ENCODE measurements at regions not wholly inside any gene's neighbourhood (a gene's known extent, or its start where the extent isn't known, plus 50 kb on each side); places are given as distances from the start of the nearest gene placed in this dataset.

DNA sequence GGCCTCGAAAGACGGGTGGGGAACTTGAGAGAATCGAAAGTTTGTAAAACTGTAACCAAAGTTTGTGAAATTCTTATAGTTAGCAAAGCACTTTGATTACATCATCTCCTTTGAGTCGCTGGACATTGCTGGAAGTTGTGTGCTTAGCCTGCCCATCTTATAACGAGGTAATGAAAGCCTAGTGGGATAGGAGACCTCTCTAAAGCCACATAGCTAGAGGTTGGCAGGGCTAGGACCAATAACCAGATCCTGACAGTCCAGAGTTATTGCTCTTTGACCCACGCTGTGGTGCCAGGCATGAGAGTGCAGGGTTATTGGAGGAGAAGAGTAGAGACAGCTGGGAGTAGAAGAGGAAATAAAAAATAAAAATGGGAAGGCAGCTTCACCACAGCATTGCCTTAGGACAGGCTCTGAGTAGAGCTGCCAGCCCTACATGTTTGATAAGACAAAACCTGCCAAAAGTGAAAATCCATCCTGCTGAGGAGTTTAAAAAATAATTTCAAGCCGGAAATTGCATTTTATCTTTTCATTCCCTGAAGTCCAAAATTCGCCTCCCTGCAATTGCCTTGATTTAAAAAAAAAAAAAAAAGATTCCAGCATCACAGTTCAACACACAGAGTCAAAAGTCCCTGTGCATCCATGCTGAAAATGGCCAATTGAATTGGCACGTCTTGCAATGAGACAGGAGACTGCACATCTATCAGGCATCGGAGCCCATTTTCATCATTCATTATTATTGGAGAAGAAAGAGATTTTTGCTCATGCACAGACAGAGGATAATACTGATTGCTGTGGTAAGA, 225.5 kb upstream of the POU2AF2 start:
- DNase-seq (ENCODE audit: low spot score in 2 of 2) (no peak), ATAC-seq (no peak)
- no peaks in the 10 kb centered on the region for H3K36me3 Mint-ChIP-seq

DNA sequence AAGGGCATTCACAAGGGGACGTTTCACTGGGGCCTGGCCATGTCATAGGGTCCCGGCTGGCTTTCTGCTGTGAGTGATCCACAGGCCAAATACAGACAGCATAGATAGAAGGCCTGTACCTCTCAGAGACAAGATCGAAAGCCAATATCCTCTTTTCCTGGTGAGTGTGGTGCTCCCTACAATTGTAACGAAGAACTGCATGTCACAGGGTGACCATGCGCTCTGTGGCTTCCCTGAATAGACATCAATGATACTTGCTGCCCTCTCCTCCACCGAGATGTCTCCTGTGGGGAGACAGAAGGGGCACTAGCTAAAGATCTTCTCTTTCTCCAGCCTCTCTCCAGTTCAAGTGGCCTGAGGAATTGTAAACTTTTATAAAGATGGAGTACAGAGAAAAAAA, 226.1 kb upstream of the POU2AF2 start:
- H3K36me3 Mint-ChIP-seq, result no peaks in the 10 kb centered on the region
- no peak for DNase-seq (ENCODE audit: low spot score in 2 of 2)
- no peak for ATAC-seq

More for the DNA sequence above, 225.5 kb upstream of the POU2AF2 start:
- Mint-ChIP-seq H3K9me3 (no peaks in the 10 kb centered on the region), H3K27ac (no peak overlapping the region)

DNA sequence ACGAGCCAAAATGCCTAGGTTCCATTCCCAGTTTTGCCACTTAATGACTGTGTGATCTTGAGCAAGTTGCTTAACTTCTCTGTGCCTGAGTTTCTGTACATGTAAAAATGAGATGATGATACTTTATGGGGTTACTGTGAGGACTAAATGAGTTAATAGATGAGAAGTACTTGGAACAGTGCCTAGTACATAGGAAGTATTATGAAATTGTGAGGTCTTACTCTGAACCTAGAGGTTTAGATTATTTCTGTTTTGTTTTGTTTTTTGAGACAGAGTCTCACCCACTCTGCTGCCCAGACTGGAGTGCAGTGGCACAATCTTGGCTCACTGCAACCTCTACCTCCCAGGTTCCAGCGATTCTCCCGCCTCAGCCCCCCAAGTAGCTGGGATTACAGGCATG, 227.0 kb upstream of the POU2AF2 start:
- Mint-ChIP-seq H3K27ac (no peak overlapping the region), H3K36me3 (no peaks in the 10 kb centered on the region), H3K9me3 (no peaks in the 10 kb centered on the region)
- no peak for ATAC-seq
- no peak for DNase-seq (ENCODE audit: low spot score in 2 of 2)

More for the DNA sequence above, 226.1 kb upstream of the POU2AF2 start:
- Mint-ChIP-seq H3K27ac (no peak overlapping the region), H3K9me3 (no peaks in the 10 kb centered on the region)

DNA sequence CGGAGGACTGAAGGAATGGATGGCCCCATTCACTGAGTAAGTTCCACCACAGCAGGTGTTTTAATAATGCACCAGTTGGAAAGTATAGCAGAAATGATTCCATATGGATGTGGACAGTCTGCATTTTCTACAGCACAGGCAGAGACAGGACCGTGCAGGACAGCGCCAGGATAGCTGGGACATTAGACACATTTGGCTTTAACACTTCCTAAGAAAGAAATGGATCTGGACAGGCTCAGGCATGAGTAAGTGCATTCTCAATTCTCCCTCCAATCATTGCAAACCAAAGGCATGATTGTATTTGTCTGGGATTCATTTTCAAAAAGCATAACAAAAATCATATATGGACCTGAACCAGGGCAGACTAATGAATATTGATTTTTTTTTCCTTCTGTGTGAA, 233.0 kb upstream of the POU2AF2 start:
- no peak for DNase-seq (ENCODE audit: low spot score in 2 of 2)
- no peak for ATAC-seq
- Mint-ChIP-seq H3K9me3 (no peaks in the 10 kb centered on the region), H3K27ac (no peak overlapping the region), H3K36me3 (no peaks in the 10 kb centered on the region)

DNA sequence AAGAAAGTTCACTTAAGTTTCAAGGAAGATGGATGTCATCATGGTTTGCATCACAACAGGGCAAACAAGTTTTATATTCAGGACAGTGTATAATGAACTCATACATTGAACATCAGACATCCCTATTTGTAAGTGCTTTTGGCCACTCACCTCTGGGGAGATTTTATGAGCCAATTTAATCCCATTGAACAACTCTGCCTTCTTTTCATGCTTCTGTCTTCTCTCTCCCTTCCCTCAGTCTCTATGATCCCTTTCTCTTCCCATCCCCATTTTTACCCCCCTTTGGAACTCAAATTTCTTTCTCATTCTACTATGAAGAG, 234.3 kb upstream of the POU2AF2 start:
- no peaks in the 10 kb centered on the region for H3K9me3 Mint-ChIP-seq
- no peak for ATAC-seq
- peak overlapping the region in 1 of 2 donors; percentile 6 for H3K27ac Mint-ChIP-seq

DNA sequence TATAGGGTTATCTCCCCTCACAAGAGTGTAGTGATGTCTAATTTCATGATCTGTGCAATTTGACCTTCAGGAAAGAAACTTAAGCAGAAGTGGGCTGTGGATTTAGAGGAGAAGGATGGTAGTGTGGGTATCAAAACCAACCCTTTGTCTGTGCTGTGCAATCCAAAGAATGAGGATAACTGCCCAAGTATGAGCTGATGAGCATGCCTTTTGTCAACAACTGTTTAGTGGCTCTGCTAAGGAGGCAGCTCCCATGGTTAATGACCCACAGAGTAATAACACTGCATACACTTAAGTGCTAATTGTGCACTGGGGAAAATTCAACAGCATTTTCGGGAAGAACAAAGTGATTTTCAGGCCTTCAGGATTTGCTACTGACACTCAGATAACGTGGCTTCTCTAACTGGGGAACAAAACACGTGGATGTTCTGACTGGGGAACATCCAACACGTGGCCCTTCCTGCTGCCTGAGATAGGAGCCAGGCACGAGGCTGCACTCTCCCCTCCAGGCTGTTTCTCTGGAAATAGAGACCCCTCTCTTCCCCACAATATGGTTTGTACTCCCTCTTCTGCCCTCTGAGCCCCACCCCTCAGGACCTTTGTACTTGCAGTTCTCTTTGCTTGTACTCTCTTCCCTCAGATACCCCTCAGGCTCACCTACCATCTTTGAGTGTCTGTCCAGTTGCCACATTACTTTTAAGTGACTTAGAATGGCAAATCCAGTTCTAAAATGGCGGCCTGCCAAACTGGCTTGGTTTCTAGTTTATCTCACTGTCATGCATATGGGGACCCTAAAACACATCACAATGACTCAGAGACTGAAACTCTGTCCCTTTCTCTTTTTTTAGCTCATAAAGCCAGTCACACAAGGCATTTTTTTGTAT, 234.9 kb upstream of the POU2AF2 start:
- no peak for ATAC-seq
- Mint-ChIP-seq H3K9me3 (no peaks in the 10 kb centered on the region), H3K36me3 (no peaks in the 10 kb centered on the region), H3K27ac (no peak overlapping the region)
- no peak for DNase-seq (ENCODE audit: low spot score in 2 of 2)

More for the DNA sequence above, 234.3 kb upstream of the POU2AF2 start:
- no peaks in the 10 kb centered on the region for H3K36me3 Mint-ChIP-seq
- no peak for DNase-seq (ENCODE audit: low spot score in 2 of 2)

DNA sequence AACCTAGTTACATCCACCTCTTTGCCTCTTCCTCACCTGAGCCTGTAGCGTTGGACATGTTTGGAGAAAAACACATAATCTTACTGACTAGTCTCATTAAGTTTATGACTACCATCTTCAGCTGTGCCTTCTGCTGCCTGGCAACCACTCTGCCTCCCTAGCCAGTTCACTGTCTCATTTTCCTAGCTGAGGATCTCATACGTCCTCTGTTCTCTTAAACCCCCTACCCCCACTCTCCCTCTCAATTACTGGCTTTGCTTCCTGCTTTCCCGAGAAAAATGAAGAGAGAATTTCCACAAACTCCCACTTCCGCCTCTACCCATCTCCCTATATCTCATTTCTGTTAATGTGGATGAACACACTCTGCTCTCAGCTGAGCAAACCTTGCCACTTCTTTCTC, 239.3 kb upstream of the POU2AF2 start:
- ATAC-seq, result no peak
- H3K36me3 Mint-ChIP-seq, result no peaks in the 10 kb centered on the region
- no peak overlapping the region for H3K27ac Mint-ChIP-seq
- DNase-seq (ENCODE audit: low spot score in 2 of 2), result no peak
- H3K9me3 Mint-ChIP-seq, result no peaks in the 10 kb centered on the region

DNA sequence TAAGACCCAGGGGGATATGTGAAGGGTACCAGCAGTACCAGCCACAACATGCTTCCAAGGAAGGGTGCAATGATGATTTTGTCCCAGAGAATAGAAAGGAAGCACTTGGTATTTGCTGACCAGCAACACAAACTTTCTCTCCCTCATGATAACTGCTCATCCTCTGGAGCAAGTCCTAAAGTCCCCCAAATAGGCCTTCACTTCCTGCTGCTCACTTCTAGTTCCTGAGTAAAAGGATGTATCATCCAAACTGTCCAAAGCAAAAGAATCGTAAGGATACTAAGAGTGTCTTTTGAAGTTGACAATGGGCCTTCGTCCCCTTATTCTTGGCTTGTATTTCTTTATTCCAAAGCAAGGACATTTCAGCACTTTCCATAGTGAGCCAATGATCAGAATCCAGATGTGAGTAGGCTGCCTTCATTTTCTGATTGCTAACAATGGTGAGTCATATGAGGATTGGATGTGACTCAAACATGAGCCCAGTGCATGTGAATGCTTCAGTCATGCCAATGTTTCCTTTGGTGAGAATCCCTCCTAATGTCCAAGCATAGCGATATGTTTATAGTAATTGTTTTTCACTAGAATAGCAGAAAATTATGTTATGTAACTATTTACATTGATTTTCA, 243.4 kb upstream of the POU2AF2 start:
- ATAC-seq, result peak; percentile 44 to 69
- H3K36me3 Mint-ChIP-seq, result no peaks in the 10 kb centered on the region

DNA sequence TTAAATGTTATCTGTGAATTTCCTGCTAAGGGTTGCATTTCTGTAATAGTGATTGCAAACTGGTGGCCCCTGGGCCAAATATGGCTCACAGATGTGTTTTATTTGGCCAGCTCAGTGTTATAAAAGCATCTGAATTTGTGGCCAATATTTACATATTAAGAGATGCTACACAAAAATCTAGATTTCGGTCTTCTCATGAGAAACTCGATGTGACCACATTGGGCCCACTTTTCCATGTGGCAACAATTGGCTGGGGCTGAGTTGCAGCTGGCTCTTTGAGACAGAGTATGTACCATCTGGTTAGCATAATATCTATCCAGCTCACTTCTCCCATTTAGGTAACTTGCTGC, 244.5 kb upstream of the POU2AF2 start:
- DNase-seq (ENCODE audit: low spot score in 2 of 2) (no peak), ATAC-seq (no peak)
- no peak overlapping the region for H3K27ac Mint-ChIP-seq
- no peaks in the 10 kb centered on the region for H3K9me3 Mint-ChIP-seq
- H3K36me3 Mint-ChIP-seq, result no peaks in the 10 kb centered on the region

More for the DNA sequence above, 243.4 kb upstream of the POU2AF2 start:
- no peaks in the 10 kb centered on the region for H3K9me3 Mint-ChIP-seq
- DNase-seq (ENCODE audit: low spot score in 2 of 2), result no peak
- H3K27ac Mint-ChIP-seq, result no peak overlapping the region

DNA sequence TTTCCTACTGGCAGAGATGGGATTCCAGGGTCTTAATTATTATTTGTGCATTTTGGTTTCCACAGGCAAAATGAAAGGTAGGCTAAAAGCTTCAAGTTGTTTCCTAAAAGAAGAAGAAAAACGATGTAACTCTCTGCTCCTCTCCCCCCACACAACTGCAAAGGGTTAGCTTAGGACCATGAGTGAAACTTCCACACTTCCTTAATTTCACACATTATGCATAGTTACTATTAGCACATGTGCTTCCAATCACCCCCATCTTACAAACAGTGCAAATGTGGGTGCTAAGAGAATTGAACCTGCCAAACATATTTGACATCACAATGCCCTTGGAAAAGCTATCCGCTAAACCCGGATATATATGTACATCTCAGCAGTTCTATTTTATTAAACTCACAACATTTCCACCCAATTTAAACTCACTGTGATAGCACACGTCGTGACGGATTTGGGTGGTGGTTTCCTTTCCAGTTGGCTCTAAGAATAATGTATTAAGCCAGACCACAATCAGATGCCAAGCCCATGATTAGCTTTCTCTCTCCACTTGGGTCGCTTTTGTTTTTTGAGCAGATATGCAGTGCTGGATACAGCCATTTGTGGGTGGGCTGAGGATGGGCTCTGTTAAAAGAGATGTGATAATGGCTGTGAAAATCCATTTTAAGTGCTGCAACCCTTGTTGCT, 245.0 kb upstream of the POU2AF2 start:
- Mint-ChIP-seq H3K27ac (no peak overlapping the region), H3K36me3 (no peaks in the 10 kb centered on the region), H3K9me3 (no peaks in the 10 kb centered on the region)
- ATAC-seq, result no peak
- no peak for DNase-seq (ENCODE audit: low spot score in 2 of 2)

DNA sequence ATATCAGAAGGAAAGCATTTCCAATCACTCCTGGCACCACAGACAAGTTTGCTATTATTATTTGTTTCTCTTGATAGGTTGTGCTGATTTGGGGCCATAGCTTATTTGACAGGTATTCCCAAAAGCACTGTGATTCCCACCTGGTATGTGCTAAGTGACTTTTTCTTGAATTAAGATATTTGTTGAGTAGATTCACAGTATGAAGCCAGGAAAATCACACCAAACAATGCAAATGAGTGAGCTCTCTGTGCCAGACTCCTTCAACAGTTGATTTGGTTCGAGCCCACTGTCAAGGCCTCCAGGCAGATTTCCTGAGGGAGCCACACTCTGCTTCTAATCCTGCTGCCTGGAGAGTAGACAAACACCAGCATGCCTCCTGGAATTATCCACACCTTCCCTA, 253.0 kb upstream of the POU2AF2 start:
- DNase-seq (ENCODE audit: low spot score in 2 of 2) (no peak), ATAC-seq (no peak)
- no peak overlapping the region for H3K27ac Mint-ChIP-seq
- no peaks in the 10 kb centered on the region for H3K36me3 Mint-ChIP-seq
- H3K9me3 Mint-ChIP-seq, result no peaks in the 10 kb centered on the region

DNA sequence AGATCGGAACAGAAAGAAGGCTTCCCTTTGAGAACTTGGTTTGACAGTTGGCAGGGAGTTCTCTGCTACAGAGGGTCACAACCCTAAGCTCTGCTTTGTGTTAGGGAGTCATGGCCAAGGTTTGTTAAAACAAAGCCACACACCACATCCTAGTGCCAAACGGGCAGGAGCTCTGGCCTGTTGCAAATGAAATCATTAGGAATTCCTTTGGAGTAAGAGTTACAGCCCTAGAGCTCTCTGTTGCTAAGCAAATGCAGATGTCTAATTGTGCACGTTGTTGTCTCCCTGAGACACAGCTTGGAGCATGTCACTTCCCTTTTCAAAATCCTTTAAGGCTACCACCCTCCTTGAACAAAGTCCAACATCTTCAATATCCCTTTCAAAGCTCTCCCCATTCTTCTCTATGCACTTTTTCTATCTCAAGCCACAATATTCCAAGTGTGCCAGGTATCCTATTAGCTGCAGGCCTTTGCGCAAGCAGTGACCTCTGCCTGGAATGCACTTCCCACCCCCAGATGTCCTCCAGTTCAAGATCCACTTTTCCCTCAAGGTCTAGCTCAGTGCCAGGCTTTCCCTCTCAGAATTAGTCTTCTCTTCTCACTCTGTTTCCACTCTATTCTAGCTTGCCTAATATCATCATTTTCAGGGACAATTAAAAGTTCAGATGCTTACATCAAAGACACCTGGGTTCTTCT, 253.7 kb upstream of the POU2AF2 start:
- H3K9me3 Mint-ChIP-seq, result no peaks in the 10 kb centered on the region

DNA sequence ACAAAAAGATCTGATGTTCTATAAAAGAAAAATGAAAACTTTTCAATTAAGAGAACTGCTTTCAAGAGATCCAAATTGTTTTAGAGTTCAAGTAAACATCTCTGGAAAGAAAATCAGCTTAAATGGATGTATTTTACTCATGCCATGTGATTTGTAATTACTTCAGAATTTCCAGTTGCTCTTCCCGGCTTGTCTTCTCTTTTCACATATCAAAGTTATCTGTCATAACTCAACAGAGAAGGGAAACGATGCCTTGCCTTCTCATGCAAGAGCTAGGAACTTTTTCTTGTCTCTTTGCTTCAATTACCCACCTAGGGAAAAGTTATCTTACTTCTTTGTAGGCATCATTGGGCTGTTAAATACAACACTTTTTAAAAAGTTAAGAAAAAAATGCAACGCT, 255.2 kb upstream of the POU2AF2 start:
- Mint-ChIP-seq H3K36me3 (no peaks in the 10 kb centered on the region), H3K9me3 (no peaks in the 10 kb centered on the region), H3K27ac (no peak overlapping the region)
- no peak for ATAC-seq
- no peak for DNase-seq (ENCODE audit: low spot score in 2 of 2)

More for the DNA sequence above, 253.7 kb upstream of the POU2AF2 start:
- ATAC-seq, result no peak
- peak overlapping the region in 1 of 2 donors; percentile 70 for H3K27ac Mint-ChIP-seq
- DNase-seq (ENCODE audit: low spot score in 2 of 2), result no peak
- H3K36me3 Mint-ChIP-seq, result no peaks in the 10 kb centered on the region

DNA sequence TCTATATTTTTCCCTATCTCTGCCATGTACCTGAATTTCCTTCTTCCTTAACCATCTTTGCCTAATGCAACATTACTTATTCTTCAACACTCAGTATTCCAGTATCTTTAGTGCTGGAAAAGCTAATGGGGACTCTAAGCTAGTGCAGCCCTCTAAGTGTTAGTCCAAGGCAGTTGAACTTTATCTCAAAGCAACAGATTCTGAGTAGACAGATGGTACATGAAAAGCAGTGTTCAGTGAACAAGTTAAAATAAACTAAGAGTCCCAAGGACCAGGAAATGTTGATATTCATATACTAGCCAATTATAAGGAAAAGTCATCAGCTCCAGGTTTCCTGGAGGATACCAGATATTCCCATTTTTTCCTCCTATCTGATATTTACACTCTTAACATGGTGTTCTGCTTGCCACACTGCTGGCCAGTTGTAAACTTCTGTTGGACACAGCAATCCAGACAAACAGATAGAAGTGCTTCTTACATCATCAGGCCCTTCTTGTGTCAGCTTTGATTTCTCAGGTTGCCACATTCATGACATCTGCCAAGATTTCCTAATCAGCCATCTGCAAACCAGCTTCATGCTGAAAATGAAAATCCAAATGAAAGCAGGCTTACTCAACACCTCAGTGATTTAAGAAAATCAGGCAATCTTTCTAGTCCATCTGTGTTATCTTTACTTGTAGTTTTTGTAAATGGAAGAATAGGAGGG, 255.9 kb upstream of the POU2AF2 start:
- ATAC-seq, result no peak

DNA sequence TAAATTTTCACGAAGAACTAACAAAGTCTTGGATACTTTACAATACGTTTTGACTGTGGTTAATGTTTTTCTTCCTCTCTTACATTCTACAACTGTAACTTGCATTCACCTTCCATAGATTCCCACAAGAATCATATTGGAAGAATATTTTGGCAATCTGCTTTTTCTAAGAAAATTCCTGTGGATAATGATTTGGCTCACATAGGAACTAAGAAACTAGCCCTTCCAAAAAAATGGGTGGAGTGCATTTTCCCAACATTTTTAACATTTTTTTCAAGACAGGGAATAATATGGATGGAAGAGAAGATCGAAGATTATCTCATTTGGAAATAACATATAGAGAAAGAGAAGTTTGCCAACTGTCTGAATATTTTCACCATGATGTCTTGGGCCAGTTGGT, 256.9 kb upstream of the POU2AF2 start:
- Mint-ChIP-seq H3K36me3 (no peaks in the 10 kb centered on the region), H3K27ac (no peak overlapping the region), H3K9me3 (no peaks in the 10 kb centered on the region)
- ATAC-seq (no peak), DNase-seq (ENCODE audit: low spot score in 2 of 2) (no peak)

More for the DNA sequence above, 255.9 kb upstream of the POU2AF2 start:
- Mint-ChIP-seq H3K36me3 (no peaks in the 10 kb centered on the region), H3K27ac (no peak overlapping the region), H3K9me3 (no peaks in the 10 kb centered on the region)
- no peak for DNase-seq (ENCODE audit: low spot score in 2 of 2)

DNA sequence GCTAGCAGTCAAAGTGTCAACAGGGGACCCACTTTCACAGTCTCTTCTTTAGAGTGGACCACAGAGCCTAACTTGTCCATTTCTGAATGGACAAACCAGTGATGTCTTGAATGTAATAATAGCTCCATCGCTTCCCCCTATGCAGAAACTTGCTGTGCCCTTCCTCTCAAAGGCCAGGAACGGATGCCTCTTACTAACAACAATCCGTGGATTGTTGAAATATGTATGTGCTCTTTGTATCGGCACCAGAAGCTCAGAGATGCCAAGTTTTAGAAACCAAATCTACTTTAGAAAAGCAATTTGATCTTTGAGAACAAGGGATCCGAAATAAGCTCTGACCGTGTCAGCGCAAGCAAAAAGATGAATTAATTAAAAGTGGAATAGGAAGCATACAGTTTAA, 259.5 kb upstream of the POU2AF2 start:
- Mint-ChIP-seq H3K9me3 (no peaks in the 10 kb centered on the region), H3K27ac (no peak overlapping the region), H3K36me3 (no peaks in the 10 kb centered on the region)
- DNase-seq (ENCODE audit: low spot score in 2 of 2), result no peak
- no peak for ATAC-seq
